Esophagus muscularis mucosa (tissue), 4 donors: ENCODE measurements at regions not wholly inside any gene's neighbourhood (a gene's known extent, or its start where the extent isn't known, plus 50 kb on each side); places are given as distances from the start of the nearest gene placed in this dataset.

Experiments used
- DNase-seq: peaks from one replicate; pipeline ENCODE4 v3.0.0-alpha.2; 2017; ENCODE audit errors: extremely low spot score
- H3K27ac ChIP-seq, 4 donors: fragments of 200-600 bp; sonication (generic); replicated peaks in 1 of 4; 1 replicate in 3 of 4; 2 replicates in 1 of 4; pipeline ENCODE4 v1.5.1; 2016 to 2019; ENCODE audit warnings: mild to moderate bottlenecking in 1 of 4
- H3K27me3 ChIP-seq, 4 donors: fragments of 200-600 bp; sonication (generic); one replicate each; pipeline versions ENCODE4 v1.5.1 to v1.6.0; 2016 to 2019
- H3K36me3 ChIP-seq, 4 donors: fragments of 200-600 bp; sonication (generic); one replicate each; pipeline ENCODE4 v1.5.1; 2016 to 2019
- H3K4me1 ChIP-seq, 4 donors: fragments of 200-600 bp; sonication (generic); one replicate each; pipeline ENCODE4 v1.5.1; 2016 to 2019
- H3K4me3 ChIP-seq, 4 donors: fragments of 200-600 bp; sonication (generic); 1 replicate in 2 of 4; 2 replicates in 2 of 4; pipeline ENCODE4 v1.5.1; 2016 to 2019; ENCODE audit warnings: mild to moderate bottlenecking in 4 of 4, moderate library complexity in 1 of 4
- H3K9me3 ChIP-seq, 4 donors: fragments of 200-600 bp; sonication (generic); 1 replicate in 3 of 4; 2 replicates in 1 of 4; pipeline ENCODE4 v1.5.1; 2016 to 2019
- EP300 ChIP-seq: sonication (generic); formaldehyde crosslinking; IDR thresholded peaks from one replicate; pipeline ENCODE4 v1.6.1; 2017; ENCODE audit warnings: antibody characterized with exemption
- POLR2A ChIP-seq: fragments of 450-650 bp; IDR thresholded peaks from one replicate; pipeline ENCODE4 v1.6.1; 2017; ENCODE audit warnings: antibody characterized with exemption, moderate library complexity, mild to moderate bottlenecking, low read depth
- POLR2AphosphoS5 ChIP-seq, 2 donors: sonication (generic); formaldehyde crosslinking; IDR thresholded peaks; one replicate each; pipeline ENCODE4 v1.6.1; 2017; ENCODE audit warnings: antibody characterized with exemption in 2 of 2
- WGBS: methylation state at CpG from one replicate; pipeline ENCODE4 v1.1.5; 2018; 5-methylcytosine and 5-hydroxymethylcytosine counted together
- intact Hi-C: fragments of 100-400 bp; cut with DNase I; formaldehyde crosslinking; loops from one replicate; pipeline ENCODE4 v1.15.1; 2023
- TF ChIP-seq, protein P1 (sequence below), 3 experiments: fragments of 200-600 bp in 2 of 3; fragments of 450-650 bp in 1 of 3; sonication (generic) in 2 of 3; IDR thresholded peaks; one replicate each; pipeline ENCODE4 v1.5.1; 2017 to 2019; ENCODE audit warnings: antibody characterized with exemption in 3 of 3, mild to moderate bottlenecking in 2 of 3, moderate library complexity in 1 of 3

DNA sequence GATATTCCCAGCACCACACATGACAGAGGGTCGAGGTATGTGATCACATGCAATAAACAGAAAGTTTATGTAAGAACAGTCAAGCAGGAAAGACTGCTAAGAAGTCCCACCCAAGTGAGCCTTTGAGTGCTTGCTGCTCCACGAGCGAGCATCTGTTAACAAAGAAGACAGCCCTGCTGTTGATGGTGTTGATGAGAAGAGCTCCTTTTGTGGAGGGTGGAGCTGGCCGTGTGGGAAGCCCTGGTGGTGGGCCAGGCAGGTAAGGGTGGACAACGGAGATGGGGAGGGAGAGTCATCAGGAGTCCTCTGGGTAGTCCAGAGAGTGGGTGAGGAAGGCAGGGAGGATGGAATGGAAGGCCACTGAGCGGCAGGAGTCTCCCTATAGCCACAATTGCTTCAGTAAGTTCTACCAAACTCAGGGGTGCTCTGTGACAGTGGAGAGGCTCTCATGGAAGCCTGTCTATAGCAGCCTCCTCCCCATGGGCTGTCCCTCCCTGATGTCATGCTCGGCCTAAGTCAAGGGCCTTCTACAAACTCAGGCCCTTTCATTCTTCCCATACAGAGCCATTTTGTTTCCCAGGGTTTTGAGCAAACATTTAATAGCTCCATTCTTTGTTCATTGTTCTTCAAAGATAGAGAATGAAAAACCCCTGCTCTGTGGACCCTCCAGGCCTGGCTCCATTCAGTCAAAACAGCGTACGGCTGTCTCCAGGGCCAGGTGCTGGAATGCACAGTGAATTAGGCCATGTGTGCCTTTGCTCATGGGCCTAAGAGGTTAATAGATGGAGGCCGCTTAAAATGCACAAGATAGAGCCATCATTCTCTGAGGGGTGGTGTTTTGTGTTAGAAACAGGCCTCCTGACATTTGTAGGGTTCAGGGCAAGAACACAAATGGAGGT lies 494.2 kb upstream of the RAB6C start:
- Histone ChIP-seq H3K9me3 (no peaks in the 10 kb centered on the region), H3K27ac (no peak overlapping the region), H3K4me3 (no peak overlapping the region), H3K27me3 (peaks cover 0 to 4% (median 0%) of the 10 kb centered on the region in 4 donors), H3K4me1 (no peaks in the 10 kb centered on the region), H3K36me3 (no peaks in the 10 kb centered on the region)
- 79% methylated on average over 10 of the region's 10 CpGs for WGBS
- DNase-seq = no peak
- intact Hi-C loops = no loop called here
- TF ChIP-seq POLR2AphosphoS5 (IDR thresholded peaks at IDR 0.05) (no peak), POLR2A (no peak), EP300 (no peak)
- TF ChIP-seq, protein P1, sequence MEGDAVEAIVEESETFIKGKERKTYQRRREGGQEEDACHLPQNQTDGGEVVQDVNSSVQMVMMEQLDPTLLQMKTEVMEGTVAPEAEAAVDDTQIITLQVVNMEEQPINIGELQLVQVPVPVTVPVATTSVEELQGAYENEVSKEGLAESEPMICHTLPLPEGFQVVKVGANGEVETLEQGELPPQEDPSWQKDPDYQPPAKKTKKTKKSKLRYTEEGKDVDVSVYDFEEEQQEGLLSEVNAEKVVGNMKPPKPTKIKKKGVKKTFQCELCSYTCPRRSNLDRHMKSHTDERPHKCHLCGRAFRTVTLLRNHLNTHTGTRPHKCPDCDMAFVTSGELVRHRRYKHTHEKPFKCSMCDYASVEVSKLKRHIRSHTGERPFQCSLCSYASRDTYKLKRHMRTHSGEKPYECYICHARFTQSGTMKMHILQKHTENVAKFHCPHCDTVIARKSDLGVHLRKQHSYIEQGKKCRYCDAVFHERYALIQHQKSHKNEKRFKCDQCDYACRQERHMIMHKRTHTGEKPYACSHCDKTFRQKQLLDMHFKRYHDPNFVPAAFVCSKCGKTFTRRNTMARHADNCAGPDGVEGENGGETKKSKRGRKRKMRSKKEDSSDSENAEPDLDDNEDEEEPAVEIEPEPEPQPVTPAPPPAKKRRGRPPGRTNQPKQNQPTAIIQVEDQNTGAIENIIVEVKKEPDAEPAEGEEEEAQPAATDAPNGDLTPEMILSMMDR (IDR thresholded peaks at IDR 0.05) = no peak

DNA sequence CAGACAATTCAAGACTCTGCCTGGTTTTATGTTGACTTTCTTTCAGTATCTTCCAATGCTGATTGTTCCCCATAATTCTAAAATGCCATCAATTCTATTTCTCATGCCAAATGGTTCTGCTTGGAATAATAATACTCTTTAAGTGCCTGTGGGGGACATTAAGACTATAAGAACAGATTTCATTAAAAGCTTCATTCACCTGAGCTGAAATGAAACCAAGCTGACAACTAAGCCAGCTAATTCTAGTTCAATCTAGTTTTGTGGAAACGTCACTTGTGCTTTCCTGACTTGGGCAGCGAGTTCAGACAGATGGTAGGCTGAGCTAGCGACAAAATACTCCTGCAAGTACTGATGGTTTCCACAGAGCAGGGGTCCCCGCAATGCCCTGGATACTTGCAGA lies 491.1 kb upstream of the RAB6C start:
- Histone ChIP-seq H3K9me3 (no peaks in the 10 kb centered on the region), H3K27ac (no peak overlapping the region), H3K4me1 (no peaks in the 10 kb centered on the region), H3K27me3 (peaks cover 0 to 4% (median 0%) of the 10 kb centered on the region in 4 donors), H3K36me3 (no peaks in the 10 kb centered on the region), H3K4me3 (no peak overlapping the region)
- WGBS = 86% methylated on average over 4 of the region's 4 CpGs
- DNase-seq = no peak
- TF ChIP-seq EP300 (no peak), POLR2AphosphoS5 (IDR thresholded peaks at IDR 0.05) (no peak), POLR2A (no peak)
- TF ChIP-seq, protein P1 (IDR thresholded peaks at IDR 0.05) = no peak
- intact Hi-C loops = no loop called here

DNA sequence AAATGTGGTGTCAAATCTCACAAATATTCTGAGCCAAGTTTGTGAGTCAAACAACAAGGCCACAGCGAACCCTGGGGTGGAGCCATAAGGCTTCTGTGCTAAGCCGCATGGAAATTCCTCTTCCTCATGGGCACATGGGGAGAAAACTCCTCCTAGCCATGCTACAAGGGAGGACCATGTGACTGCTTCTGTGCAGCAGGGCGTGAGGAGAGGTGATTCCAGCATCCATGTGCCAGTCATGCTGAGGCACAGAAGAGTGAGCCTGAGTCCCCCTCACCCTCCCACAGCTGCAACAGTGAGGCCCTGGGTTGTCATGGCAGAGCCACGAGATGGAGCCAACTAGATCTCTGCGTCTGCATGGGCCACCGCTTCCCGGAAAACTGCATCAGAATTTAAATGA lies 488.8 kb upstream of the RAB6C start:
- DNase-seq = no peak
- WGBS = 73% methylated on average over 7 of the region's 7 CpGs
- no peak overlapping the region for H3K27ac ChIP-seq
- no peak for TF ChIP-seq POLR2A
- no peak for TF ChIP-seq EP300
- TF ChIP-seq, protein P1 (IDR thresholded peaks at IDR 0.05) = no peak
- no peak for TF ChIP-seq POLR2AphosphoS5 (IDR thresholded peaks at IDR 0.05)
- no peaks in the 10 kb centered on the region for H3K4me1 ChIP-seq
- H3K36me3 ChIP-seq = no peaks in the 10 kb centered on the region
- no peaks in the 10 kb centered on the region for H3K9me3 ChIP-seq
- peaks cover 0 to 4% (median 0%) of the 10 kb centered on the region in 4 donors for H3K27me3 ChIP-seq
- H3K4me3 ChIP-seq = no peak overlapping the region
- intact Hi-C loops = no loop called here

DNA sequence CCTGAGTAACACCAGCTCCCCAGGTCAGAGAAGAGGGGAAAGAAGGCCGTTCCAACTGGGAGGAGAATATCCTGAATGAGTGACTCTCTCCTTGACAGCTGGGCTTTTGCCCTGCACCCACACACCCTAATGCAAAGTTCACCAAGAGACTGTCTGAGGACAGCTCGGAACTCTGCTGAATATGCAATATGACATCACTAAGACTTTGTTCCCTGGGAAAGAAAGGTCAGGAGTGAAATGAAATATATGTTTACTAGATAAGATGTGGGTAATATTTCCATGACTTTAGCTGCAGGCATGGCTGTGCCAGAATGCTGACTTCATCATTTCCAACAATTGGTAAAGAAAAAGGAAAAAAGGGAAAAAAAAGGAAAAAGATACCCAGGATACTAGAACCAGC lies 488.2 kb upstream of the RAB6C start:
- TF ChIP-seq EP300 = no peak
- TF ChIP-seq POLR2A = no peak
- no peak for TF ChIP-seq POLR2AphosphoS5 (IDR thresholded peaks at IDR 0.05)

DNA sequence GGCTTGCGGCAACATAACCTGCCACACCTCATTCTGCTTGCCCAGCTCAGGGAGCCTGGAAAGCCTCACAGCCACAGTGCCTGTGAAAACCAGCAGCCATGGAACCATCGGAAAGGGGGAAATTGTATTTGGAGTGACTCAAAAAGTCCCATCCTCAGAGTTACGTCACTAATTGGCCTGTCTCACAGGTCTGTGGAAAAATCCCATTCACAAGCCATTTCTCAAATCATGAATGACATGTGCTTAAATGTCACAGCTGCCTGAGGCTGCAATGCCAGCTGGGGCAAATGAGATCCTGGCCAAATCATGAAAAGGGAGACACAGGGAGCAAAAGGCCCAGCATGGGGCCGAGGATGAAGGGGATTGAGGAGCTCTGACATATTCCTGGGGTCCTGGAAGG lies 486.9 kb upstream of the RAB6C start:
- no peak overlapping the region for H3K4me3 ChIP-seq
- WGBS = 91% methylated on average over 4 of the region's 4 CpGs
- no peak for DNase-seq
- H3K9me3 ChIP-seq = no peaks in the 10 kb centered on the region
- intact Hi-C loops = no loop called here
- TF ChIP-seq EP300 (no peak), POLR2A (no peak), POLR2AphosphoS5 (IDR thresholded peaks at IDR 0.05) (no peak)
- TF ChIP-seq, protein P1 (IDR thresholded peaks at IDR 0.05) = no peak
- peaks cover 0 to 4% (median 0%) of the 10 kb centered on the region in 4 donors for H3K27me3 ChIP-seq
- no peak overlapping the region for H3K27ac ChIP-seq
- H3K36me3 ChIP-seq = no peaks in the 10 kb centered on the region
- H3K4me1 ChIP-seq = no peaks in the 10 kb centered on the region

More for the DNA sequence above, 488.2 kb upstream of the RAB6C start:
- Histone ChIP-seq H3K4me3 (no peak overlapping the region), H3K27ac (no peak overlapping the region), H3K36me3 (no peaks in the 10 kb centered on the region), H3K9me3 (no peaks in the 10 kb centered on the region), H3K27me3 (peaks cover 0 to 4% (median 0%) of the 10 kb centered on the region in 4 donors), H3K4me1 (no peaks in the 10 kb centered on the region)
- intact Hi-C loops = no loop called here
- 36% methylated on average over 2 of the region's 2 CpGs for WGBS
- no peak for DNase-seq
